ENCODE measurements at regions not wholly inside any gene's neighbourhood (a gene's known extent, or its start where the extent isn't known, plus 50 kb on each side); places are given as distances from the start of the nearest gene placed in this dataset.

DNA sequence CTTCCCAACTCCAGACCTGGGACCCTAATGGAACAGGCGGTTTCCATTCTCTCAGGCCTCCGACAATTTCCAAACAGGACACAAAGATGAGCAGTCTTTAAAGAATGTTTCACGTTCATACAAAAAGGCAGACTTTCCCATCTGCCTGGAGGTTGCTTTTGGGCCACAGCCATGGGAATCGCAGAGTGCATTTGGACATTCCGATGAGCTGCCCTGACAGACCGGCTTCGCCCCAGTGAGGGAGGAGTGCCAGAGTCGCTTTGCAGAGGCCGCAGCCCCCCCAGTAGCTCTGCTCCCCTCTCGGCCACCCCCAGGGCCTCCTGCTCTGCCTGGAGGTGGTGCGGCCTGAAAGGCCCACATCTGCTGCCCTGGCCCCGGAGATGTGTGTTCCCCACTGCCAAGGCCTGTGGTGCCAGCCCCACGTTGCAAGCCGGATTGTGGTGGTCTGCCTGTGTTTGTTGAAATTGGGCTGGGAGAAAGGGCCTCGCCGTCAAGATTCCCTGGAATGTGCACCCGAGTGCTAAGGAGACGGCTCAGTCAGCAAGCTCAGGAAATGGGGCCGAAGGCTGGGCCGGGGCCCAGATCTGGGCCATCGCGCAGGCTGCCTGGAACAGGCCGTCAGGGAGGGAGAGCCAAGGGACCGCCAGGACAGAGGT is 89.8 kb downstream of the C16orf95 start:
- H3K9me3 Mint-ChIP-seq: no peaks in the 10 kb centered on the region
- H3K36me3 Mint-ChIP-seq: no peaks in the 10 kb centered on the region
- TF ChIP-seq, protein P1, sequence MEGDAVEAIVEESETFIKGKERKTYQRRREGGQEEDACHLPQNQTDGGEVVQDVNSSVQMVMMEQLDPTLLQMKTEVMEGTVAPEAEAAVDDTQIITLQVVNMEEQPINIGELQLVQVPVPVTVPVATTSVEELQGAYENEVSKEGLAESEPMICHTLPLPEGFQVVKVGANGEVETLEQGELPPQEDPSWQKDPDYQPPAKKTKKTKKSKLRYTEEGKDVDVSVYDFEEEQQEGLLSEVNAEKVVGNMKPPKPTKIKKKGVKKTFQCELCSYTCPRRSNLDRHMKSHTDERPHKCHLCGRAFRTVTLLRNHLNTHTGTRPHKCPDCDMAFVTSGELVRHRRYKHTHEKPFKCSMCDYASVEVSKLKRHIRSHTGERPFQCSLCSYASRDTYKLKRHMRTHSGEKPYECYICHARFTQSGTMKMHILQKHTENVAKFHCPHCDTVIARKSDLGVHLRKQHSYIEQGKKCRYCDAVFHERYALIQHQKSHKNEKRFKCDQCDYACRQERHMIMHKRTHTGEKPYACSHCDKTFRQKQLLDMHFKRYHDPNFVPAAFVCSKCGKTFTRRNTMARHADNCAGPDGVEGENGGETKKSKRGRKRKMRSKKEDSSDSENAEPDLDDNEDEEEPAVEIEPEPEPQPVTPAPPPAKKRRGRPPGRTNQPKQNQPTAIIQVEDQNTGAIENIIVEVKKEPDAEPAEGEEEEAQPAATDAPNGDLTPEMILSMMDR (IDR thresholded peaks at IDR 0.05): no peak
- ATAC-seq (no peak), DNase-seq (no peak)
- H3K27ac Mint-ChIP-seq: no peak overlapping the region
- no peaks in the 10 kb centered on the region for H3K4me1 Mint-ChIP-seq
- H3K4me3 Mint-ChIP-seq: no peak overlapping the region
- intact Hi-C loops (cut with micrococcal nuclease): no loop called here
- H3K36me3 ChIP-seq (ENCODE audit: control insufficient read depth, insufficient read depth, low read length): no peaks in the 10 kb centered on the region
- 91% methylated on average over 24 of the region's 24 CpGs for WGBS (ENCODE audit: insufficient coverage)
- no peak overlapping the region for H3K4me3 ChIP-seq (ENCODE audit: low read length)
- no peaks in the 10 kb centered on the region for H3K9me3 ChIP-seq (ENCODE audit: control insufficient read depth, insufficient read depth, low read length)
- H3K27ac ChIP-seq (ENCODE audit: low read length): no peak overlapping the region
- no peaks in the 10 kb centered on the region for H3K27me3 ChIP-seq (ENCODE audit: control insufficient read depth, insufficient read depth, low read length)
- H3K27me3 Mint-ChIP-seq (ENCODE audit: low read depth in 2 of 2): peaks cover 0 to 2% of the 10 kb centered on the region in 2 donors
- H3K4me1 ChIP-seq (ENCODE audit: control insufficient read depth, insufficient read depth, low read length): no peaks in the 10 kb centered on the region

DNA sequence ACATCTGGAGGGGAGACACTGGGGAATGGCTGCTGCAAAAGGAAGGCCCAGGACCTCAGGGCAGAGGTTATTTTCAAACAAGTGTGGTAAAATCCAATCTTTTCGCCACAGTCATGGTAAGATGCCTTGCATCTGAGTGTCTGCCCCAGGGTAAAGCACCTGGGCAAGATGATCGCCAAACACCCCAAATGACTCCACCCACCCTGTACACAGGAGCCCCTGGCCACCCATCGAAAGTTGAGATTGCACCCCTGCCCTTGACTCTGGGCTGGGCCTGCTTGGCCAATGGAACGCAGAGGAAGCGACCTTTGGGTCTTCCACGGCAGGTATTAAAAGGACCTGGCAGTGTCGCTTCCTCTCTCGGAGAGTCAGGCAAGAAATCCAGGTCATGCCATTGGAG is 88.8 kb downstream of the C16orf95 start:
- Mint-ChIP-seq H3K4me1 (peaks cover 5% of the 10 kb centered on the region in 2 donors), H3K9me3 (no peaks in the 10 kb centered on the region), H3K27me3 (ENCODE audit: low read depth in 2 of 2) (peaks cover 0 to 2% of the 10 kb centered on the region in 2 donors), H3K4me3 (no peak overlapping the region), H3K36me3 (no peaks in the 10 kb centered on the region), H3K27ac (no peak overlapping the region)
- WGBS (ENCODE audit: insufficient coverage): 95% methylated on average over 8 of the region's 8 CpGs
- TF ChIP-seq, protein P1 (IDR thresholded peaks at IDR 0.05): no peak
- H3K4me3 ChIP-seq (ENCODE audit: low read length): no peak overlapping the region
- H3K9me3 ChIP-seq (ENCODE audit: control insufficient read depth, insufficient read depth, low read length): no peaks in the 10 kb centered on the region
- H3K36me3 ChIP-seq (ENCODE audit: control insufficient read depth, insufficient read depth, low read length): no peaks in the 10 kb centered on the region
- no peak for ATAC-seq
- DNase-seq: no peak
- intact Hi-C loops (cut with micrococcal nuclease): no loop called here
- no peaks in the 10 kb centered on the region for H3K4me1 ChIP-seq (ENCODE audit: control insufficient read depth, insufficient read depth, low read length)
- H3K27me3 ChIP-seq (ENCODE audit: control insufficient read depth, insufficient read depth, low read length): no peaks in the 10 kb centered on the region
- no peak overlapping the region for H3K27ac ChIP-seq (ENCODE audit: low read length)

DNA sequence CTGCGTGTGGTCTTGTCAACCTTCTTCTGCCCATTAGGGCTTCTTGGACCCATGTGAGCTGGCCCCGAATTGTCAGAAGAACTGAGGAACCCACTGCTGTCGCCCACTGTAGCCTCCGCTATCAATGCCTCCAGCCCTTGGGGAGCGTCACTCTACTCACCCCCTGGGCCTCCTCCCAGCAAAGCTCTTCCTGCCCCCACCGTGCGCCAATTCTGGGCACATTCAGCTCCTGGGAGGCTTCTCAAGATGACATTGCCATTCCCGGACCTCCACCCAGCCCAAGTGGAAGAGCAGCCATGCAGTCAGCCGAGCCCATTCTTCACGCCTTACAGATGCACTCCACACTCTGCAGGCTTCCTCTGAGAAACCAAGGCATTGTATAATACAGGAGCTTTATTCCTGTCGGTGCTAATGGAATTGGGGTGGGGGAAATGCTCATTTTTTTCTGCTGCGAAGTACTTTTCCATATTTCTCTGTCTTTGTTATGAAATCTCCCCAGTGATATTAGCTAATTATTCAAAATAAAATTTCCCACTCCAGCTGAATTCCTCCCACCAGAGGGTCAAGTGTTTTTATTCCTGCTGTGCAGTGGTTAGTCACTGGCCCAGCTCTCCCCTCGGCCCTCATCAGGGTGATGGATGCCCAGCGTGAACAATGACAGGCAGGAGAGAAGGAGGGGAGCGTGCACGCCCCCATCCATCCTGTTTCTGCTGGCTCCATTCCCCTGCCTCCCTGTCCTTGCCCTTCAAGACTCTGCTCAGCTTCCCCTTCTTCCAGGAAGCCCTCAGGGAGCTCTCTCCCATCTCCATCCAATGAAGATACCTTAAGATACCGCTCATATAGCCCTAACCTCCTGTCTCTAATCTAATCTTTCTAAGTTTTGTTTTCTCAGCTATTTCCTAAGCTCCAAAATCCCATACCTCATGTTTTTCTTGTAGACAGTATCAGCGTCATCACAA is 87.7 kb downstream of the C16orf95 start:
- H3K9me3 Mint-ChIP-seq: no peaks in the 10 kb centered on the region
- Histone ChIP-seq H3K27ac (ENCODE audit: low read length) (no peak overlapping the region), H3K4me1 (ENCODE audit: control insufficient read depth, insufficient read depth, low read length) (peaks cover under 1% of the 10 kb centered on the region), H3K9me3 (ENCODE audit: control insufficient read depth, insufficient read depth, low read length) (no peaks in the 10 kb centered on the region), H3K4me3 (ENCODE audit: low read length) (no peak overlapping the region), H3K36me3 (ENCODE audit: control insufficient read depth, insufficient read depth, low read length) (no peaks in the 10 kb centered on the region), H3K27me3 (ENCODE audit: control insufficient read depth, insufficient read depth, low read length) (no peaks in the 10 kb centered on the region)
- 94% methylated on average over 16 of the region's 18 CpGs for WGBS (ENCODE audit: insufficient coverage)
- H3K4me3 Mint-ChIP-seq: no peak overlapping the region
- H3K36me3 Mint-ChIP-seq: no peaks in the 10 kb centered on the region
- intact Hi-C loops (cut with micrococcal nuclease): no loop called here
- peaks cover 0 to 2% of the 10 kb centered on the region in 2 donors for H3K27me3 Mint-ChIP-seq (ENCODE audit: low read depth in 2 of 2)
- H3K4me1 Mint-ChIP-seq: peaks cover 15 to 16% of the 10 kb centered on the region in 2 donors
- TF ChIP-seq, protein P1 (IDR thresholded peaks at IDR 0.05): no peak
- no peak for ATAC-seq
- no peak overlapping the region for H3K27ac Mint-ChIP-seq
- no peak for DNase-seq

Data from natural killer cell (primary cell).